WTC11 (cell line): ENCODE measurements at regions not wholly inside any gene's neighbourhood (a gene's known extent, or its start where the extent isn't known, plus 50 kb on each side); places are given as distances from the start of the nearest gene placed in this dataset.

Experiments
- ATAC-seq: fragments of 200-7000 bp; cut with Tn5 transposase; 2 replicates; pipeline ENCODE4 v1.10.0; 2021; ENCODE audit warnings: mild to moderate bottlenecking, moderate library complexity
- CTCF ChIA-PET: fragments of 300-600 bp; sonication (Branson Sonifier 250); formaldehyde crosslinking; loops from one replicate; lab custom pipeline; 2021; ENCODE audit warnings: antibody characterized with exemption; lab: Charles Lee
- POLR2A ChIA-PET: fragments of 350-600 bp; sonication (Branson Sonifier 250); formaldehyde crosslinking; loops from one replicate; lab custom pipeline; 2021; ENCODE audit warnings: antibody characterized with exemption; lab: Charles Lee
- DNase-seq: peaks from one replicate; pipeline ENCODE4 v3.0.0; 2021; ENCODE audit warnings: low spot score
- H3K27ac Mint-ChIP-seq: 2 replicates; pipeline ENCODE4 v1.8.0; 2021; ENCODE audit warnings: mixed read lengths
- H3K27me3 Mint-ChIP-seq: 2 replicates; pipeline ENCODE4 v1.8.0; 2021; ENCODE audit warnings: low read depth, mild to moderate bottlenecking, moderate library complexity, mixed read lengths
- H3K36me3 Mint-ChIP-seq: 2 replicates; pipeline ENCODE4 v1.8.0; 2021; ENCODE audit warnings: mixed read lengths
- H3K4me1 Mint-ChIP-seq: 2 replicates; pipeline ENCODE4 v1.8.0; 2022; ENCODE audit warnings: mixed read lengths
- H3K4me3 Mint-ChIP-seq: 2 replicates; pipeline ENCODE4 v1.8.0; 2021; ENCODE audit warnings: mild to moderate bottlenecking, moderate library complexity, mixed read lengths
- H3K9me3 Mint-ChIP-seq: 2 replicates; pipeline ENCODE4 v1.8.0; 2021; ENCODE audit warnings: mixed read lengths
- AR ChIP-seq: fragments of 250-450 bp; sonication (Bioruptor Pico); IDR thresholded peaks from 2 replicates; pipeline ENCODE4 v1.9.0; 2021; ENCODE audit warnings: mild to moderate bottlenecking
- ATF1 ChIP-seq: sonication (generic); formaldehyde crosslinking; IDR thresholded peaks from 2 replicates; pipeline ENCODE4 v1.8.1; 2023; ENCODE audit warnings: mild to moderate bottlenecking, moderate library complexity, missing genetic modification reagents
- ATF6 ChIP-seq: sonication (generic); formaldehyde crosslinking; IDR thresholded peaks from 2 replicates; pipeline ENCODE4 v1.8.1; 2023; ENCODE audit warnings: mild to moderate bottlenecking, missing genetic modification reagents
- CREB1 ChIP-seq: sonication (generic); formaldehyde crosslinking; IDR thresholded peaks from 2 replicates; pipeline ENCODE4 v1.8.0; 2023; ENCODE audit warnings: mild to moderate bottlenecking, missing genetic modification reagents
- ETV6 ChIP-seq: sonication (generic); formaldehyde crosslinking; IDR thresholded peaks from 2 replicates; pipeline ENCODE4 v1.8.1; 2022; ENCODE audit warnings: mild to moderate bottlenecking, missing genetic modification reagents
- MYBL2 ChIP-seq: sonication (generic); formaldehyde crosslinking; IDR thresholded peaks from 2 replicates; pipeline ENCODE4 v1.8.1; 2023; ENCODE audit warnings: mild to moderate bottlenecking, moderate library complexity, missing genetic modification reagents
- NFATC4 ChIP-seq: fragments of 250-450 bp; sonication (Bioruptor Pico); IDR thresholded peaks from 2 replicates; pipeline ENCODE4 v1.9.0; 2021; ENCODE audit warnings: mild to moderate bottlenecking
- NR3C1 ChIP-seq: sonication (generic); formaldehyde crosslinking; conservative IDR thresholded peaks from 2 replicates; pipeline ENCODE4 v1.8.1; 2023; ENCODE audit warnings: low read depth, mild to moderate bottlenecking, missing genetic modification reagents
- SMAD3 ChIP-seq: sonication (generic); formaldehyde crosslinking; IDR thresholded peaks from 2 replicates; pipeline ENCODE4 v1.8.0; 2022; ENCODE audit warnings: missing genetic modification reagents, mild to moderate bottlenecking, borderline replicate concordance
- TEAD1 ChIP-seq: sonication (generic); formaldehyde crosslinking; IDR thresholded peaks from 2 replicates; pipeline ENCODE4 v1.8.0; 2022; ENCODE audit warnings: mild to moderate bottlenecking, missing genetic modification reagents
- ZBTB21 ChIP-seq: sonication (generic); formaldehyde crosslinking; IDR thresholded peaks from 2 replicates; pipeline ENCODE4 v1.8.1; 2023; ENCODE audit warnings: mild to moderate bottlenecking, missing genetic modification reagents, borderline replicate concordance
- ZNF138 ChIP-seq: sonication (generic); formaldehyde crosslinking; conservative IDR thresholded peaks from 2 replicates; pipeline ENCODE4 v1.8.1; 2022; ENCODE audit warnings: mild to moderate bottlenecking, moderate library complexity, missing genetic modification reagents
- TF ChIP-seq, protein P1 (sequence below): sonication (generic); formaldehyde crosslinking; IDR thresholded peaks from 2 replicates; pipeline ENCODE4 v1.8.1; 2023; ENCODE audit warnings: mild to moderate bottlenecking, missing genetic modification reagents, borderline replicate concordance
- TF ChIP-seq, protein P2 (sequence below): sonication (generic); formaldehyde crosslinking; IDR thresholded peaks from 2 replicates; pipeline ENCODE4 v1.8.0; 2023; ENCODE audit warnings: missing genetic modification reagents, mild to moderate bottlenecking, borderline replicate concordance

DNA sequence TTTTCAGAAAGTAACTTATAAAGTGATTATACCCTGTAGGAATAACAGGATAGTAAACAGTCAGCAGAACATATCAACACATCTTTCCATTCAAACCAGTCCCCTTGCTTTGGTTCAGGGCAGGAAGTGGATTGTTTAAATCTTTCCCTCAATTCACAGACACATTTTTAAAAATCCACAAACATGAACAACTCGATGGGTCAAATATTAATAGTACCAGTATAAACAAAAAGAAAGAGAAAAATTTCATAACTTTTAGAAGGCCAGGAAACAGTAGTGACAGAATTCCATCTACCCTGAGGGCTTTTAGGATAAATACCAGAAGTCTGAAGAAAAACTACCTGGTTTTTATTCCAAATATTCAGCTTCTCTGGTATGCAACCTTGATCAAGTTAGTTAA, 1072.8 kb upstream of the PABPC4L start (continued):
- TF ChIP-seq, protein P1, sequence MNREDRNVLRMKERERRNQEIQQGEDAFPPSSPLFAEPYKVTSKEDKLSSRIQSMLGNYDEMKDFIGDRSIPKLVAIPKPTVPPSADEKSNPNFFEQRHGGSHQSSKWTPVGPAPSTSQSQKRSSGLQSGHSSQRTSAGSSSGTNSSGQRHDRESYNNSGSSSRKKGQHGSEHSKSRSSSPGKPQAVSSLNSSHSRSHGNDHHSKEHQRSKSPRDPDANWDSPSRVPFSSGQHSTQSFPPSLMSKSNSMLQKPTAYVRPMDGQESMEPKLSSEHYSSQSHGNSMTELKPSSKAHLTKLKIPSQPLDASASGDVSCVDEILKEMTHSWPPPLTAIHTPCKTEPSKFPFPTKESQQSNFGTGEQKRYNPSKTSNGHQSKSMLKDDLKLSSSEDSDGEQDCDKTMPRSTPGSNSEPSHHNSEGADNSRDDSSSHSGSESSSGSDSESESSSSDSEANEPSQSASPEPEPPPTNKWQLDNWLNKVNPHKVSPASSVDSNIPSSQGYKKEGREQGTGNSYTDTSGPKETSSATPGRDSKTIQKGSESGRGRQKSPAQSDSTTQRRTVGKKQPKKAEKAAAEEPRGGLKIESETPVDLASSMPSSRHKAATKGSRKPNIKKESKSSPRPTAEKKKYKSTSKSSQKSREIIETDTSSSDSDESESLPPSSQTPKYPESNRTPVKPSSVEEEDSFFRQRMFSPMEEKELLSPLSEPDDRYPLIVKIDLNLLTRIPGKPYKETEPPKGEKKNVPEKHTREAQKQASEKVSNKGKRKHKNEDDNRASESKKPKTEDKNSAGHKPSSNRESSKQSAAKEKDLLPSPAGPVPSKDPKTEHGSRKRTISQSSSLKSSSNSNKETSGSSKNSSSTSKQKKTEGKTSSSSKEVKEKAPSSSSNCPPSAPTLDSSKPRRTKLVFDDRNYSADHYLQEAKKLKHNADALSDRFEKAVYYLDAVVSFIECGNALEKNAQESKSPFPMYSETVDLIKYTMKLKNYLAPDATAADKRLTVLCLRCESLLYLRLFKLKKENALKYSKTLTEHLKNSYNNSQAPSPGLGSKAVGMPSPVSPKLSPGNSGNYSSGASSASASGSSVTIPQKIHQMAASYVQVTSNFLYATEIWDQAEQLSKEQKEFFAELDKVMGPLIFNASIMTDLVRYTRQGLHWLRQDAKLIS: no peak

DNA sequence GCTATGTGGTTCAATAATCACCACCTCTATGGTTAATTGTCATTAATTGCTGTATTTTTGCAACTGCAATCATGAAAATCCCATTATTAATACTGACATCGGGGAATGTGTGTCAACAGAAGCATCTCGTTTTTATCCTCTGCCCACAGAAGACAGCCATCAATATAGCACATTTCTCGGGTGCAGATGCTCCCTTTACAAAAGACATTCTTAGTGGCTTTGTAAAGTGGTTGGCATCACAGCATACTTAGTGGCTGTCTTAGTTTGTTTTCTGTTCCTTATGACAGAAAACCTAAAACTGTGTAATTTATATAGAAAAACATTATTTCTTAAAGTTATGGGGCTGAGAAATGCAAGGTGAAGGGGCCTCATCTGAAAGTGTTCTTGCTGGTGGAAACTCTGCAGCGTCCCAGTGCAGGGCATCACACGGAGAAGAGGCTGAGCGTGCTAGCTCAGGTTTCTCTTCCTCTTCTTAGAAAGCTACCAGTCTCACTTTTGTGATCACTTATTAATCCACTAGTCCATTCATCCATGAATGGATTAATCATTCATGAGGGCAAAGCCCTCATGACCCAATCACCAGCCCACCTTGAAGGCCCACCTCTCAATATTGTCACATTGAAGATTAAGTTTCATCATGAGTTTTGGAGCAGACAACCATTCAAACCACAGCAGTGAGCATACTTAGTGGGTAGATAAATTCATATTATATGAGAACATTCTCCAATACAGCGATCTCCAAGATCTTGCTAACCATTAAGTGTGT, 1067.7 kb upstream of the PABPC4L start:
- H3K4me1 Mint-ChIP-seq: no peaks in the 10 kb centered on the region
- no peak for ATAC-seq
- no peak for TF ChIP-seq CREB1
- no peak for TF ChIP-seq NR3C1 (CRISPR knock-in tag)
- TF ChIP-seq, protein P2, sequence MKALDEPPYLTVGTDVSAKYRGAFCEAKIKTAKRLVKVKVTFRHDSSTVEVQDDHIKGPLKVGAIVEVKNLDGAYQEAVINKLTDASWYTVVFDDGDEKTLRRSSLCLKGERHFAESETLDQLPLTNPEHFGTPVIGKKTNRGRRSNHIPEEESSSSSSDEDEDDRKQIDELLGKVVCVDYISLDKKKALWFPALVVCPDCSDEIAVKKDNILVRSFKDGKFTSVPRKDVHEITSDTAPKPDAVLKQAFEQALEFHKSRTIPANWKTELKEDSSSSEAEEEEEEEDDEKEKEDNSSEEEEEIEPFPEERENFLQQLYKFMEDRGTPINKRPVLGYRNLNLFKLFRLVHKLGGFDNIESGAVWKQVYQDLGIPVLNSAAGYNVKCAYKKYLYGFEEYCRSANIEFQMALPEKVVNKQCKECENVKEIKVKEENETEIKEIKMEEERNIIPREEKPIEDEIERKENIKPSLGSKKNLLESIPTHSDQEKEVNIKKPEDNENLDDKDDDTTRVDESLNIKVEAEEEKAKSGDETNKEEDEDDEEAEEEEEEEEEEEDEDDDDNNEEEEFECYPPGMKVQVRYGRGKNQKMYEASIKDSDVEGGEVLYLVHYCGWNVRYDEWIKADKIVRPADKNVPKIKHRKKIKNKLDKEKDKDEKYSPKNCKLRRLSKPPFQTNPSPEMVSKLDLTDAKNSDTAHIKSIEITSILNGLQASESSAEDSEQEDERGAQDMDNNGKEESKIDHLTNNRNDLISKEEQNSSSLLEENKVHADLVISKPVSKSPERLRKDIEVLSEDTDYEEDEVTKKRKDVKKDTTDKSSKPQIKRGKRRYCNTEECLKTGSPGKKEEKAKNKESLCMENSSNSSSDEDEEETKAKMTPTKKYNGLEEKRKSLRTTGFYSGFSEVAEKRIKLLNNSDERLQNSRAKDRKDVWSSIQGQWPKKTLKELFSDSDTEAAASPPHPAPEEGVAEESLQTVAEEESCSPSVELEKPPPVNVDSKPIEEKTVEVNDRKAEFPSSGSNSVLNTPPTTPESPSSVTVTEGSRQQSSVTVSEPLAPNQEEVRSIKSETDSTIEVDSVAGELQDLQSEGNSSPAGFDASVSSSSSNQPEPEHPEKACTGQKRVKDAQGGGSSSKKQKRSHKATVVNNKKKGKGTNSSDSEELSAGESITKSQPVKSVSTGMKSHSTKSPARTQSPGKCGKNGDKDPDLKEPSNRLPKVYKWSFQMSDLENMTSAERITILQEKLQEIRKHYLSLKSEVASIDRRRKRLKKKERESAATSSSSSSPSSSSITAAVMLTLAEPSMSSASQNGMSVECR: no peak
- no peak for TF ChIP-seq ATF6
- TF ChIP-seq ATF1 (CRISPR knock-in tag): no peak
- no peak for TF ChIP-seq ZNF138 (CRISPR knock-in tag)
- TF ChIP-seq NFATC4: no peak
- no peak for TF ChIP-seq TEAD1
- TF ChIP-seq, protein P1: no peak
- no peak for TF ChIP-seq MYBL2 (CRISPR knock-in tag)
- no peak for TF ChIP-seq SMAD3 (CRISPR knock-in tag)
- no peak for TF ChIP-seq ETV6 (CRISPR knock-in tag)
- TF ChIP-seq AR: no peak
- TF ChIP-seq ZBTB21 (CRISPR knock-in tag): no peak
- no peak for DNase-seq
- H3K4me3 Mint-ChIP-seq: no peak overlapping the region
- POLR2A ChIA-PET: no interaction called here
- no peaks in the 10 kb centered on the region for H3K27me3 Mint-ChIP-seq
- CTCF ChIA-PET: no interaction called here
- H3K36me3 Mint-ChIP-seq: no peaks in the 10 kb centered on the region
- H3K27ac Mint-ChIP-seq: no peak overlapping the region
- H3K9me3 Mint-ChIP-seq: no peaks in the 10 kb centered on the region
